ENCODE measurements at regions not wholly inside any gene's neighbourhood (a gene's known extent, or its start where the extent isn't known, plus 50 kb on each side); places are given as distances from the start of the nearest gene placed in this dataset.

GRCh38 chr3:177350121-177350520, 152.8 kb upstream of the TBL1XR1 start:
- TF ChIP-seq POLR2AphosphoS5 (IDR thresholded peaks at IDR 0.05; ENCODE audit: low read depth, low read length) (no peak), POLR2A (IDR thresholded peaks at IDR 0.05; ENCODE audit: low read depth, low read length) (no peak), TAF1 (IDR thresholded peaks at IDR 0.05; ENCODE audit: borderline replicate concordance, low read depth, low read length) (no peak)
